ENCODE measurements at regions not wholly inside any gene's neighbourhood (a gene's known extent, or its start where the extent isn't known, plus 50 kb on each side); places are given as distances from the start of the nearest gene placed in this dataset.

- H3K4me1 ChIP-seq, result no peaks in the 10 kb centered on the region
- whole genome bisulfite sequencing, 2 donors, result 29 to 75% methylated on average over 9 of the region's 9 CpGs
- TF ChIP-seq POLR2AphosphoS5 (IDR thresholded peaks at IDR 0.05) (no peak), EP300 (IDR thresholded peaks at IDR 0.05) (no peak), CTCF (IDR thresholded peaks at IDR 0.05) (no peak), POLR2A (IDR thresholded peaks at IDR 0.05) (no peak)
- H3K36me3 ChIP-seq, result no peaks in the 10 kb centered on the region
- no peak overlapping the region for H3K27ac ChIP-seq
- no peak overlapping the region for H3K4me3 ChIP-seq
- no peaks in the 10 kb centered on the region for H3K9me3 ChIP-seq
- no peaks in the 10 kb centered on the region for H3K27me3 ChIP-seq
- intact Hi-C loops (cut with DNase I), result no loop called here
- DNase-seq, result no peak
Observed at GRCh38 chr5:104062621-104063377, 500.2 kb upstream of the NUDT12 start.

- DNase-seq, result no peak
- no peak for TF ChIP-seq EP300 (IDR thresholded peaks at IDR 0.05)
- TF ChIP-seq POLR2A (IDR thresholded peaks at IDR 0.05), result no peak
- TF ChIP-seq POLR2AphosphoS5 (IDR thresholded peaks at IDR 0.05), result no peak
- TF ChIP-seq CTCF (IDR thresholded peaks at IDR 0.05), result no peak
- H3K4me3 ChIP-seq, result no peak overlapping the region
- H3K27ac ChIP-seq, result no peak overlapping the region
- intact Hi-C loops (cut with DNase I), result no loop called here
- H3K27me3 ChIP-seq, result no peaks in the 10 kb centered on the region
- 82 to 86% methylated on average over 3 of the region's 3 CpGs for WGBS, 2 donors
- no peaks in the 10 kb centered on the region for H3K9me3 ChIP-seq
- no peaks in the 10 kb centered on the region for H3K36me3 ChIP-seq
- H3K4me1 ChIP-seq, result no peaks in the 10 kb centered on the region
Observed at GRCh38 chr5:104061707-104062106, 499.1 kb upstream of the NUDT12 start.

- H3K4me3 ChIP-seq, result no peak overlapping the region
- peaks cover 0 to 6% (median 0%) of the 10 kb centered on the region in 4 donors for H3K4me1 ChIP-seq
- no peak overlapping the region for H3K27ac ChIP-seq
- 4 to 52% methylated on average over 2 of the region's 2 CpGs for WGBS, 2 donors
- no peaks in the 10 kb centered on the region for H3K9me3 ChIP-seq
- no peak for DNase-seq
- intact Hi-C loops (cut with DNase I), result no loop called here
- no peaks in the 10 kb centered on the region for H3K36me3 ChIP-seq
- TF ChIP-seq CTCF (IDR thresholded peaks at IDR 0.05) (no peak), POLR2AphosphoS5 (IDR thresholded peaks at IDR 0.05) (no peak), POLR2A (IDR thresholded peaks at IDR 0.05) (no peak), EP300 (IDR thresholded peaks at IDR 0.05) (no peak)
- H3K27me3 ChIP-seq, result no peaks in the 10 kb centered on the region
Observed at GRCh38 chr5:104053353-104053649, 490.7 kb upstream of the NUDT12 start.

- no peaks in the 10 kb centered on the region for H3K36me3 ChIP-seq
- no peaks in the 10 kb centered on the region for H3K9me3 ChIP-seq
- intact Hi-C loops (cut with DNase I), result no loop called here
- H3K27ac ChIP-seq, result no peak overlapping the region
- no peaks in the 10 kb centered on the region for H3K27me3 ChIP-seq
- peaks cover 0 to 6% (median 0%) of the 10 kb centered on the region in 4 donors for H3K4me1 ChIP-seq
- 88 to 93% methylated on average over 7 of the region's 7 CpGs for WGBS, 2 donors
- TF ChIP-seq CTCF (IDR thresholded peaks at IDR 0.05) (no peak), EP300 (IDR thresholded peaks at IDR 0.05) (no peak), POLR2AphosphoS5 (IDR thresholded peaks at IDR 0.05) (no peak), POLR2A (IDR thresholded peaks at IDR 0.05) (no peak)
- no peak for DNase-seq
- H3K4me3 ChIP-seq, result no peak overlapping the region
Observed at GRCh38 chr5:104052558-104053352, 490.2 kb upstream of the NUDT12 start.

Measured in sigmoid colon (tissue), 6 donors.